Peyer's patch (tissue), 4 donors: ENCODE measurements at regions not wholly inside any gene's neighbourhood (a gene's known extent, or its start where the extent isn't known, plus 50 kb on each side); places are given as distances from the start of the nearest gene placed in this dataset.

Experiments
- CTCF ChIP-seq, 6 experiments: fragments of 450-650 bp in 4 of 6; fragments of 200-600 bp in 2 of 6; sonication (generic) in 1 of 6; IDR thresholded peaks; one replicate each; pipeline ENCODE4 v1.5.1; 2017 to 2019; ENCODE audit warnings: antibody characterized with exemption in 6 of 6, mild to moderate bottlenecking in 3 of 6, moderate library complexity in 1 of 6
- POLR2A ChIP-seq, 2 donors: fragments of 450-650 bp; IDR thresholded peaks; one replicate each; pipeline ENCODE4 v1.5.1; 2017; ENCODE audit warnings: antibody characterized with exemption in 2 of 2, mild to moderate bottlenecking in 2 of 2, moderate library complexity in 2 of 2

DNA sequence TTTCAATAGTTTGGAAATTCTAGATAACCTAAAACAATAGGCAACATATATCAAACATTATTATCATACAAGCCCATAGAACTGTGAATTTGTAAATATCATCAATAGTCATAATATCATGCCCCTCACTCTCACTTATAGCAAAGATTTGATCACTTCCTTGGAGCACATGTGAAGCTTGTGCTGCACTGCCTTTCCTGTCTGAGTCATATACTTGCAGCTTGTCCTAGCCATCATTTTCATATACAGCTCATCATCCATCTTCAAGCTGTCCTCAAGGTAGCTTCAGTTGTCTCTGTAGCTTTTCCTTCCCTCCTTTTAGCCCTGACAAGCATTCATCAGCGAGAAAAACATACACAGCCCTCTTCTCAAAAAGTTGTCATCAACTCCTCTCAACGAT lies 746.5 kb upstream of the FOXG1 start:
- TF ChIP-seq CTCF (IDR thresholded peaks at IDR 0.05) (no peak), POLR2A (IDR thresholded peaks at IDR 0.05) (no peak)
